Large intestine (tissue), 3 donors: ENCODE measurements at regions not wholly inside any gene's neighbourhood (a gene's known extent, or its start where the extent isn't known, plus 50 kb on each side); places are given as distances from the start of the nearest gene placed in this dataset.
"Not testable (repeated sequence)": the region's sequence is repeated elsewhere in the genome, so short reads cannot be mapped to it uniquely, and the experiment has no call there.

Experiments used
- DNase-seq, 2 donors: peaks; one replicate each; pipeline versions ENCODE4 v3.0.0 to v3.0.0-alpha.2; 2013
- H3K27ac ChIP-seq: one replicate; pipeline ENCODE4 v1.5.1; 2013; ENCODE audit warnings: low read length
- H3K27me3 ChIP-seq: 2 replicates; pipeline ENCODE4 v1.6.1; 2013; ENCODE audit warnings: low read length; ENCODE audit not compliant: control insufficient read depth, insufficient read depth
- H3K36me3 ChIP-seq: 2 replicates; pipeline ENCODE4 v1.6.1; 2013; ENCODE audit warnings: low read length; ENCODE audit not compliant: control insufficient read depth, insufficient read depth
- H3K4me1 ChIP-seq: one replicate; pipeline ENCODE4 v1.6.1; 2013; ENCODE audit warnings: low read length; ENCODE audit not compliant: control insufficient read depth, insufficient read depth
- H3K4me3 ChIP-seq: one replicate; pipeline ENCODE4 v1.5.1; 2013; ENCODE audit warnings: low read length
- H3K9me3 ChIP-seq: one replicate; pipeline ENCODE4 v1.6.1; 2013; ENCODE audit warnings: mild to moderate bottlenecking, low read depth, low read length, moderate library complexity; ENCODE audit not compliant: control insufficient read depth
- WGBS: methylation state at CpG from one replicate; pipeline ENCODE4 v1.1.5; 2013; ENCODE audit warnings: low lambda C conversion rate; ENCODE audit not compliant: insufficient coverage; 5-methylcytosine and 5-hydroxymethylcytosine counted together

DNA sequence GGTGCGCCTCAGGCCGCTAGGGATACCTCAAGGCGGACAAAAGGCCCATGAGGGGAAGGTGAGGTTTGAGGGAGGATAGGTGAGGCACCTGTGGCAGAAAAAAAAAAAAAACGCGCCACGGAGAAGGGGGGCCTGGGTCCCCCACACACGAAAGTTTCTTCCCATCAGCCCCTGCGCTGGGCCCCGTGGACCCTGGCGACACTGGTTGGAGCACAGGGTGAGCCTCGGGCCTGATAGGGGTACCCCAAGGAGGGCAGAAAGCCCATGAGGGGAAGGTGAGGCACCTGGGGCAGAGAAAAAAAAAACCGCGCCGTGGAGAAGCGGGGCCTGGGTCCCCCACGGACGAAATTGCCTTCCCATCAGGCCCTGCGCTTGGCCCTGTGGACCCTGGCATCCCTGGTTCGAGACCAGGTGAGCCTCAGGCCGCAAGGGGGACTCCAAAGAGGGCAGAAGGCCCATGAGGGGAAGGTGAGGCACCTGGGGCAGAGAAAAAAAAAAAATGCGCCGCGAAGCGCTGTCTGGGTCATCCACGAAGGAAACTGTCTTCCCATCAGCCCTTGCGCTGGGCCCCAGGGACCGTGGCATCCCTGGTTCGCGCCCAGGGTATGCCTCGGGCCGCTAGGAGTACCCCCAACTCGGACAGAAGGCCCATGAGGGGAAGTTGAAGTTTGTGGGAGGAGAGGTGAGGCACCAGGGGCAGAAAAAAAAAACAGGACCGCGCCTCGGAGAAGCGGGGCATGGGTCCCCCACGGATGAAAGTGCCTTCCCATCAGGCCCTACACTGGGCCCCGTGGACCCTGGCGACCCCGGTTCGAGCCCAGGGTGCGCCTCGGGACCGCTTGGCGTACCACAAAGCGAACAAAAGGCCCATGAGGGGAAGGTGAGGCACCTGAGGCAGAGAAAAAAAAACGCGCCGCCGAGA is 226.2 kb downstream of the CCDC74A start:
- peaks cover 35% of the 10 kb centered on the region for H3K9me3 ChIP-seq
- H3K4me3 ChIP-seq, result no peak overlapping the region
- no peak for DNase-seq
- no peaks in the 10 kb centered on the region for H3K36me3 ChIP-seq
- WGBS, result no CpG with 5 or more reads among the region's 50 CpGs
- H3K27ac ChIP-seq, result no peak overlapping the region
- H3K27me3 ChIP-seq, result no peaks in the 10 kb centered on the region
- H3K4me1 ChIP-seq, result no peaks in the 10 kb centered on the region

DNA sequence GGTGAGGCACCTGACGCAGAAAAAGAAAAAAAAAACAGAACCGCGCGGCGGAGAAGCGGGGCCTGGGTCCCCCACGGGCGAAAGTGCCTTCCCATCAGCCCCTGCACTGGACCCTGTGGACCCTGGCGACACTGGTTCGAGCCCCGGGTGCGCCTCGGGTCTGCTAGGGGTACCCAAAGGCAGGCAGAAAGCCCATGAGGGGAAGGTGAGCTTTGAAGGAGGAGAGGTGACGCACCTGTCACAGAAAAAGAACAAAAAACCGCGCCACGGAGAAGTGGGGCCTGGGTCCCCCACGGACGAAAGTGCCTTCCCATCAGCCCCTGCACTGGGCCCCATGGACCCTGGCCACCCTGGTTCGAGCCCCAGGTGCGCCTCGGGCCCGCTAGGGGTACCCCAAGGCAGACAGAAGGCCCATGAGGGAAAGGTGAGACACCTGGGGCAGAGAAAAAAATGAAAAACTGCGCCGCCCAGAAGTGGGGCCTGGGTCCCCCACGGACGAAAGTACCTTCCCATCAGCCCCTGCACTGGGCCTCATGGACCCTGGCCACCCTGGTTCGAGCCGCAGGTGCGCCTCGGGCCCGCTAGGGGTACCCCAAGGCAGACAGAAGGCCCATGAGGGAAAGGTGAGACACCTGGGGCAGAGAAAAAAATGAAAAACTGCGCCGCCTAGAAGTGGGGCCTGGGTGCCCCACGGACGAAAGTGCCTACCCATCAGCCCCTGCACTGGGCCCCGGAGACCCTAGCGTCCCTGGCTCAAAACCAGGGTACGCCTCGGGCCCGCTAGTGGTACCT is 227.4 kb downstream of the CCDC74A start:
- H3K9me3 ChIP-seq, result peaks cover 35% of the 10 kb centered on the region
- no CpG with 5 or more reads among the region's 41 CpGs for WGBS
- DNase-seq, result no peak
- no peaks in the 10 kb centered on the region for H3K27me3 ChIP-seq
- H3K4me3 ChIP-seq, result no peak overlapping the region
- H3K36me3 ChIP-seq, result no peaks in the 10 kb centered on the region
- H3K4me1 ChIP-seq, result no peaks in the 10 kb centered on the region
- no peak overlapping the region for H3K27ac ChIP-seq

DNA sequence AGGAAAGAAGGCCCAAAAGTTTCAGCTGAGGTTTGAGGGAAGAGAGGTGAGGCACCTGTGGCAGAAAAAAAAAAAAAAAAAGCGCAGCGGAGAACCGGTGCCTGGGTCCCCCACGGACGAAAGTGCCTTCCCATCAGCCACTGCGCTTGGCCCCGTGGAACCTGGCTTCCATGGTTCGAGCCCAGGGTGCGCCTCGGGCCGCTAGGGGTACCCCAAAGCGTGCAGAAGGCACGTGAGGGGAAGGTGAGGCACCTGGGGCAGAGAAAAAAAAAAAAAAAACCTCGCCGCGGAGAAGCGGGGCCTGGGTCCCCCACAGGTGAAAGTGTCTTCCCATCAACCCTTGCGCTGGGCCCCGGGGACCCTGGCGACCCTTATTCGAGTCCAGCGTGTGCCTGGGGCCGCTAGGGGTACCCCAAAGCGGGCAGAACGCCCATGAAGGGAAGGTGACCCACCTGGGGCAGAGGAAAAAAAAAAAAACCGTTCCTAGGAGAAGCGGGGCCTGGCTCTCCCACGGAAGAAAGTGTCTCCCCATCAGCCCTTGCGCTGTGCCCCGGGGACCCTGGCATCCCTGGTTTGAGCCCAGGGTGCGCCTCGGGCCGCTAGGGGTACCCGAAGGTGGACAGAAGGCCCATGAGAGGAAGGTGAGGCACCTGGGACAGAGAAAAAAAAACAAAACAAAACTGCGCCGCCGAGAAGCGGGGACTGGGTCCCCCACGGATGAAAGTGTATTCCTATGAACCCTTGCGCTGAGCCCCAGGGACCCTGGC is 228.6 kb downstream of the CCDC74A start:
- H3K36me3 ChIP-seq, result no peaks in the 10 kb centered on the region
- H3K4me3 ChIP-seq, result no peak overlapping the region
- H3K4me1 ChIP-seq, result no peaks in the 10 kb centered on the region
- no peak overlapping the region for H3K27ac ChIP-seq
- peaks cover 35% of the 10 kb centered on the region for H3K9me3 ChIP-seq
- no peaks in the 10 kb centered on the region for H3K27me3 ChIP-seq
- 92% methylated on average over 2 of the region's 40 CpGs for WGBS
- no peak for DNase-seq

DNA sequence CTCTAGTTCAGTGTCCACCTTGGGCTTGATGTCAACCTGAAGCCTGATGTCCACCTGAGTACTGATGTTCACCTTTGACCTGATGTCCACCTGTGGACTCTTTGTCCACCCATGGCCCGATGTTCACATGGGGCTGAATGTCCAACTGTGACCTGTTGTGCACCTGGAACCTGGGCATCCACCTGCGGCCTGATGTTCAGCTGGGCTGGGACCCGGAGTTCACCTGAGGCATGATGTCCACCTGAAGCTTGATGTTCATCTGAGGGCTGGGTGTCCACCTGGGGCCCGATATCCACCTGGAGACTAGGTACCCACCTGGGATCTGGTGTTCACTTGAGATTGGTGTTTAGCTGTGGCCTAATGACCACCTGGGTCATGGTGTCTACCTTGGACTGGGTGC is 231.3 kb downstream of the CCDC74A start:
- not testable (repeated sequence) for H3K4me1 ChIP-seq
- 100% methylated on average over 1 of the region's 4 CpGs for WGBS

DNA sequence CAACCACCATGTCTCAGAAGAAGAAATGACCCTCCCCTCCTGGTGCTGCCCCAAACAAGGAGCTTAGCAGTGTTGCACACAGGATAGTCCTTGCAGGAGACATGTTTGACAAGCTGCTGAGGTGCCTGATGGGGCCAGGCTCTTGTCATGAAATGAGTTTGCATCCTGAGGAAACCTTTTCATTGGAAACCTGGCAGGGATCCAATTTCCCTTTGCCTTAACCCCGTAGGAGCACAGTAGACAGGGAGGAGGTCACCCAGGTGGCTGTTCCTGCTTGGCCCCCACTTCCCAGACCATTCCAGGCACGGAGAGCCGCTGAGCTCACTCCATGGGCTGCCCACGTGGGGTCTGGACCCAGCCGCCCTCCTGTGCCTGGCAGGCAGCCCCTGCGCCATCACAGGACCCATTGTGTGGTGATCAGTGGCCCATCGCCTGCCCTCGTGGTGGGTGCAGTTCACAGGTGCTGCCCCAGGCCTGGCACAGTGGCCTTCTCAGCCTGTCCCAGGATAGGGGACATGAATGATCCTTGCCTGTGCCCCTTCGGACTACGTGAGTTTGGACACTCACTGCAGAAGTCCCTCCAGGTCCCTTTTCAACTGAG is 247.4 kb downstream of the CCDC74A start:
- H3K4me1 ChIP-seq, H3K27ac ChIP-seq, H3K9me3 ChIP-seq, DNase-seq, H3K36me3 ChIP-seq, H3K27me3 ChIP-seq, H3K4me3 ChIP-seq: not testable (repeated sequence)
- no CpG with 5 or more reads among the region's 10 CpGs for WGBS

More for the DNA sequence above, 231.3 kb downstream of the CCDC74A start:
- not testable (repeated sequence) for H3K27me3 ChIP-seq, H3K4me3 ChIP-seq, DNase-seq, H3K36me3 ChIP-seq, H3K27ac ChIP-seq
- H3K9me3 ChIP-seq, result peaks cover 29% of the 10 kb centered on the region

DNA sequence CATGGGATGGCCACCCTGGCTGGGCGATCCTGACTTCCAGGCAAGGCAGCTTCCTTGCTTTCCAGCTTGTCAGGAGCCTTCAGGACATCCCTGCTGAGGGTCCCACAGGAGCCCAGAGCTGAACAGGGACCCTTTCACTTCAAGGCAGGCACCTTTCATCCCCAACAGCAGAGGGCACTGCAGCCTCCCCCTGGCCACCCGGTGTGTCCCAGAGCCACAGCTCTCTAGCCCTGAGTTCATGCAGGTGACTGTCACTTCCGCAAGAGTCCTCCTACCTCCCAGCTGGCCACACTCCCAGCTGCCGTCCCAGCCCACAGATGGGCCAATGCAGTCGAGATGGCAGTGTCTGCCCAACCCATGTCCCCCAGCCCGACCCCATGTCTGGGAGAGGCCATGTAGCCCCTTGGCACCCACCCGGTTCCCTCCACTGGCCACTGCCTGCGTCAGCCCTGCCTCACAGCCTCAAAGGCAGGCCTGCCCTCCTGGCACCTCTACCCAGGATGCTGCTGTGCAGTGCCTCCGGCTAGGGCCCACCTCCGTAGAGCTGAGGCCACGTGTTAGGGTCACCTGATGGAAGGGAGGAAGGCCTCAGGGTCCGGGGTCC is 248.3 kb downstream of the CCDC74A start:
- not testable (repeated sequence) for DNase-seq, H3K4me3 ChIP-seq, H3K27ac ChIP-seq, H3K9me3 ChIP-seq, H3K36me3 ChIP-seq, H3K4me1 ChIP-seq, H3K27me3 ChIP-seq
- WGBS, result no CpG with 5 or more reads among the region's 12 CpGs

DNA sequence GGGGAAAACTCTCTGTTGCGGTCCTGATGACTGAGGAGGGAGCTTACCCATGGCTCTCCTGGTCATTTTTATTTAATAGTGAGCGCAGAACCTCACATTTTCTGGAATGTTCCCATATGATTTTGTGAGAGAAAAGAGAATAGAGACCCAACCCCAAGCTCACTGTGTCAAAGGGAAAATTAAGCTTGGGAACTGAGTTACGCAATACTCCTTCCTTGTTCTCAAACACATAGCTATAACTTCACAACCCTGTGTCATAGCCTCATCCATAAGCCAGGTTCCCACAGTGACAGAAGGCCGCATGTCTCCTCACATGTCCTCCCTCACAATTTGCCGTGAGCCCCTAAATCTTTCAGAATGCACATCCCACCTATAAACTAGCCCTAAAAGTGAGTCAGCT is 252.8 kb downstream of the CCDC74A start:
- H3K4me1 ChIP-seq, H3K9me3 ChIP-seq, H3K4me3 ChIP-seq, H3K27me3 ChIP-seq, H3K27ac ChIP-seq, H3K36me3 ChIP-seq, DNase-seq: not testable (repeated sequence)
- no CpG with 5 or more reads among the region's 5 CpGs for WGBS

DNA sequence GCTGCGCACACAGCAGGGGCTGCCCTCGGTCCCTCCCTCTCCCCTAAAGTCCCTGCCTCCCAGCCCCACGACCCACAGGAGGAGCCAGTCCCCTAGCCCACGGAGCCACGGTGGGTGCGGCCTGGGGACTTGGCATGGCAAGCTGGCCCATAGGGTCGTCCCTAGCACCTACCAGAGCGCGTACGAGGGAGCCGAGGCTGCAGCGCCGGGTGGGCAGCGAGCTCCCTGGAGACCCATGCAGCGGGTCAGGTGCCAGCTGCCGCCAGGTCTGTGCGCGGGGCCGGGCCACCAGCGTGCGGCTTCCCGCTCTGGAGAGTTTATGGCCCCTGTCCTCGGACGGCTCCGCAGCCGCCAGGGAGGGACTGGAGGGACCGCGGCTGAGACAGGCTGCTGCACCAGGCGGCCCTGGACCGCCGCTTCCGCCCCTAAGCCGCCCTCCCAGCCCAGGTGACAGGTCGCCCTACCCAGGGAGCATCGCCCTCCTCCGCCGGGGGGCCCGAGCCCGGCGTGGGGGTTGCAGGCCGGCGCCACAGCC is 273.6 kb downstream of the CCDC74A start:
- Histone ChIP-seq H3K36me3 (no peaks in the 10 kb centered on the region), H3K9me3 (no peaks in the 10 kb centered on the region), H3K4me3 (no peak overlapping the region), H3K27me3 (no peaks in the 10 kb centered on the region), H3K4me1 (no peaks in the 10 kb centered on the region), H3K27ac (no peak overlapping the region)
- WGBS, result no CpG with 5 or more reads among the region's 42 CpGs
- no peak for DNase-seq

DNA sequence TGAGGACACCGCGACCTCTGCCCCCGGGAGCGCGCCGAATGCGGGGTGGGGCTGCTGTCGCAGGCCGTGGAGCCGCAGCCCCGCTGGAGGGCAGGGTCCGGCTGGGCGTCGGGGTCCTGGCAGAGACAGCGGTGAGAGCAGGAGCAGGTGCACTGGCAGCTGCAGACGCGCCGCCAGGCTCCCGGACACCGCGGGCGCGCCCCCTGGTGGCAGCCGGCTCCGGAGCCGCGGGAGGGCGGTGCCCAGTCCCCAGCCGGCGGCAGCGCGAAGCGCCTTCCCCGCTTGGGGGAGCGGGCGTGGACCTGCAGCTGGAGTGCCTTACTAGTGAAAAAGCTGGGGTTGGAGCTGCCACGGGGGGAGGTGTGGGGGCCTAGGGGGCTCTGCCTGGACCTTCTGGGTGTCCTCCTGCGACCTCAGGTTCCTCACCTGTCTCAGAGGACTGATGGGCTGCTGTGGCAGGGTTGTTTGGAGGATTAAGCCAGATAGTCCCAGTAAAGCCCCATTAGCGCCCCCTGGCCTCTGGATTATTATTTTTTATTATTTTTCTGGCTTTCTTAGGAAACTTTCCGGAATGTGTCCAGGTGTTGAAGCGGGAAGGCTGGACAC is 274.2 kb downstream of the CCDC74A start:
- H3K27me3 ChIP-seq, H3K36me3 ChIP-seq, H3K27ac ChIP-seq, H3K4me1 ChIP-seq, H3K9me3 ChIP-seq: not testable (repeated sequence)
- H3K4me3 ChIP-seq, result peak overlapping the region; percentile 32
- DNase-seq, result peak; percentile 46 to 72
- WGBS, result no CpG with 5 or more reads among the region's 41 CpGs
